Skin of body (tissue), 1 donor: ENCODE measurements at regions not wholly inside any gene's neighbourhood (a gene's known extent, or its start where the extent isn't known, plus 50 kb on each side); places are given as distances from the start of the nearest gene placed in this dataset.
"Not testable (repeated sequence)": the region's sequence is repeated elsewhere in the genome, so short reads cannot be mapped to it uniquely, and the experiment has no call there.

Source experiments
- DNase-seq: peaks from one replicate; lab custom pipeline; 2025; lab: John Stamatoyannopoulos, UW

DNA sequence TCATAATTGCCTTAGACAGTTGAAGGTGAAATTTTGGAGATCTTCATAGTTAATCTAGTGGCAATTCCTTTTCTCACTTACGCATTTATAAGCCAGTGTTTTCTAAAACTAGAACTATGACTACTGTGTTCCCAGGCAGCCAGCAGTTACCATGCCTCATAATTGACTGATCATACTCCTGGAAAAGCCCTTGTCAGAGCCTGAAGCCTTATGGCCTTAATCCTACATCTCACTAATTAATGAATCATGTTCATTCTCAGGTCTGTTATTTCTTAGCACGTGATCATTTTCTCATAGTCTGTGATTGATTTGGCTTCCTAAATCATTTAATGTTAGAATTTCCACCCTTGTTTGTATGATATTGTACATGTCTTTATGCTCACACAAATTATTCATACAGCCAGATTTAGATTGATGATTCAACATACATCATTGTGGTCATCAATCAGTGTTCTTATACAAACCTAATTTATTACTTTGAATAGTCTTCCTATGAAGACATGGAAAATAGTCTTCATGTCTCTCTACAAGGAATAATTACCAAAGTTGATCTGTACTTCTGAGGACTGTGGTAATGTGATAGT is 132.6 kb upstream of the ASCC3 start:
- no peak for DNase-seq

DNA sequence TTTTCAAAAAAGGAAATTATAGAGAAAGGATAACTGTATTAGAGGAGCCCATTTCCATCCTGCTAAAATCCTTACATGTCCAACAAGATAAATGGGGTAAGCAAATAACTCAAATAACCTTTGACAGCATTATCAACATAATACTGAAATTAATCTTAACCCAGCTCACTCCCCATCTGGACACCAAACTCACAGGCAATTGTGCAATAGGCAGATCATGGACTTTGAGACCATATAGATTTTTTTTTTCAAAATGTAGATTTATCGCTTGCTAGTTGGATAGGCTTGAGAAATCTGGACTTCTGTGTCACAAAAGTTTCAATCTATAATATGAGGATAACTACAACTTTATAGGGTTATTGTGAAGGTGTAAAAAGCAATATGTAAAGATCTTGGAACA is 134.4 kb upstream of the ASCC3 start:
- no peak for DNase-seq

DNA sequence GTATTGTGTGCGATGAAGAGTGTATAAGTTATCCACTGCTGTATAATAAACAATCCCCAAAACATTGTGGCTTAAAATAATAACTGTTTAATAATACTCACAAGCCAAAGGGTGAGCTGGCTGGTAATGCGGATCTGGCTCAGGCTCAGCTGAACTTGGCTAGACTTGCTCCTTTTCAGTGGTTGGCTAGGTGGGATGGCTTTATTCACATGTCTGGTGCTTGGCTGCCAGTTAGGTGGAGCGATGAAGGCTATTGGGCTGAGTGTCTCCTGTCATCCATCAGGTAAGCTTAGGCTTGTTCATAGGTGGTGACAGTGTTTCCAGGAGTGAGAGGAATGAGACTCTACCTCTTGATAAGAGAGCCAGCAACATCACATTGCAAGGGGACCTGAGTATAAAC is 135.0 kb upstream of the ASCC3 start:
- no peak for DNase-seq

DNA sequence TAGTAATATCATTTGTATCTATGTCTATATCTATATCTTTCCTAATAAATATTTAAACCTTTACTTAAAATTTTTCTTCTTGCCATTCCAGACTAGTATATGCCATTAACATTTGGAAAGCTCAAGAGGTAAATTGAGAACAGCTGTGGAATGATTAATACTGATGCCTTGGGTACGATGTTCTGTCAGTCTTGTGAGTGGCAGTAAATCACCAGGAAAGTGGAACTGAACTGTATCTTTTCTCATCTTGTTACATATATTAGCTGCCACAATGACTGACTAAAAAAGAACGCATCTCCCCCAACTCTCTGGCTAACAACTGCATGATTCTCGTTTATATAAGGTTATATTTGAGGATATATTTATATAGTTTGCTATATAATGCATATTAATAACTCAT is 137.0 kb upstream of the ASCC3 start:
- DNase-seq, result no peak

DNA sequence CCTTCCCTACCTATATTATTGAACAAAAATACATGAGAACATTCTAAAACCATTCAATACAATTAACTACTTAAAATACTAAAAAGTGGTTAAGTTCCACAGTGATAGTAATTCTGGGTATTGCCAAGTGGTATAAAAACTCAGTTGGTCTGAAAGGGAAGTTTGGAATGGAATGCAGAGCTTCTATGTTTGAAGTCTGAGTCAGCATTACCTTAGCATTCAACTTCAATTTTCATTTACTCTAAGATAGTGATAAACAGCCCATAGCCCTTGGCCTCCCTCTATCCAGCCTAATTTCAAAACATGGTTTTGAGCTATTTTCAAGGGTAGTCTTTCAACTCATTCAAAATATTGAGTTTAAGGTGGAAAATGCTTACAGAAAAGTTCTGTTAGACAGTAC is 140.4 kb upstream of the ASCC3 start:
- no peak for DNase-seq

DNA sequence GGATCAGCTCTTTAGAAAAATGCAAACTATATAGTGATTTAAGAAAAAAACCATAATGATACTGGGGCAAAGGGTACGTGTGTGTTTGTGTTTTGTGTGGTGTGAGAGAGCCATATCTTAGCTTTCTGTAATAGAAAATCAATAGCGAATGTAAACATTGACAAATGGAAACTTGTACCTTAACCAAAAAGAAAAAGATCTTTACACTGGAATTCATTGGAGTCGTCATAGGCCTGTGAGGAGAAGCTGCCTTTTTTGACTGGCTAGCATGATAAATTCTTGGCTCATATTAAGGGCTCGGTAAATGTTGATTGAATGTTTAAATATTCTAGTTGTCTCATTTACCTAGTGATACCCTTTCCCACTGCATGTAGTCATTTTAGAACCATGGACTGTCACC is 161.8 kb upstream of the ASCC3 start:
- DNase-seq, result no peak

DNA sequence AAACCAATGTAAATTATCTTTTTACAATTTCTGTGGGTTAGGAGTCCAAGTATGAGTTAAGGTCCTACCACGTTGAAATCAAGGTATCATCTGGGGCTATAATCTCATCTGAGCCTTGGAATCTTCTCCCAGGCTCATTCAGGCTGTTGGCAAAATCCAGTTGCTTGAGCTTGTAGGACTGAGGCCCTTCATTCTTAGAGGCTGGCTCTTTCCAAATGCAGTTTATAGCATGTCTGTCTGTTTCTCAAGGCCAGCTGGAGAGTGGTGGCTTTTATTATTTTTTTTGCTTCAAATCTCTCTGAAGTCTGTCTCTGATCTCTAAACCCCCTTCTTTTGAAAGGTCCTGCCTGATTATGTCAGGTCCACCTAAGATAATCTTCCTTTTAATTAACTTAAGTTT is 177.2 kb upstream of the ASCC3 start:
- no peak for DNase-seq

DNA sequence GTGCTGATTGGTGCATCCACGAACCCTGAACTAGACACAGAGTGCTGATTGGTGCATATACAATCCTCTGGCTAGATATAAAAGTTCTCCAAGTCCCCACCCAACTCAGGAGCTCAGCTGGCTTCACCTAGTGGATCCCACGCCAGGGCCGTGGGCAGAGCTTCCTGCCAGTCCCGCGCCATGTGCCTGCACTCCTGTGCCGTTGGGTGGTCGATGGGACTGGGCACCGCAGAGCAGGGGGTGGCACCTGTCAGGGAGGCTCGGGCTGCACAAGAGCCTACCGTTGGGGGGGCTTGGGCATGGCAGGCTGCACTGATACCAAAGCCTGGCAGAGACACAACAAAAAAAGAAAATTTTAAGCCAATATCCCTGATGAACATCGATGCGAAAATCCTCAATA is 185.4 kb upstream of the ASCC3 start:
- no peak for DNase-seq

DNA sequence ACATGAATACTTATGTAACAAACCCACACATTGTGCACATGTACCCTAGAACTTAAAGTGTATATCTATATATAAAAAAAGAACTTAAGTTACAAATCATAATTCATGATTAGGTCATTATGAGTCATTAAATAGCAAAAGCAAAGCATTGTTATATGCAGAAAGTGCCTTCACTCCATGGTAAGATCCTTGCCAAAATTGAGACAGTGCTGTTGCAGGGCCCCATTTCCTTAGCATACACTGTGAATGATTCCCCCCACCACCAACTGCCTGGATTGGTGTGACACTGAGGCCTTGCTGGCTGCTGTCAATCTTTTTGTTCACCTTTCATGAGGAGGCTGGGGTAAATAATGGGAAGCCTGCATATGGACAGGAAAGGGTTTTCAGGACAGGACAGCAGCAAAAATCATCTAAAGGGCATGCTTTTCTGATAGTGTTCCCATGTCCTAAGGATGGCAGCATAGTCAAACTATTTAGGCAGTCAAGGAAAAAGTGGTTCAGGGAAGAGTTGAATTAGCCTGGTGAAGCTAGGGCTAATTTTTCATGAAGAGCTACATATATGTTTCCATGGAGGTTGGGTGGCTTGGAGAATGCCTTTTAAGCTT is 188.2 kb upstream of the ASCC3 start:
- no peak for DNase-seq

DNA sequence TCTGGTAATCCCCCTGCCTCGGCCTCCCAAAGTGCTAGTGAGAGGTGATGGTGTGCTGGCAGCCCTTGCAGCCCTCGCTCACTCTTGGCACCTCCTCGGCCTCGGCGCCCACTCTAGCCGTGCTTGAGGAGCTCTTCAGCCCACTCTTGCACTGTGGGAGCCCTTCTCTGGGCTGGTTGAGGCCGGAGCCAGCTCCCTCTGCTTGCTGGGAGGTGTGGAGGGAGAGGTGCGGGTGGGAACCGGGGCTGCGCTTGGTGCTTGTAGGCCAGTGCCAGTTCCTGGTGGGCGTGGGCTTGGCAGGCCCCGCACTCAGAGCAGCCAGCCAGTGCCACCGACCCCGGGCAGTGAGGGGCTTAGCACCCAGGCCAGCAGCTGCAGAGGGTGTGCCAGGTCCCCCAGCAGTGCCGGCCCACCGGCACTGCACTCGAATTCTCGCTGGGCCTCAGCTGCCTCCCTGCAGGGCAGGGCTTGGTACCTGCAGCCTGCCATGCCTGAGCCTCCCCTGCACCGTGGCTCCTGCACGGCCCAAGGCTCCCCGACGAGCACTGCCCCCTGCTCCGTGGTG is 189.0 kb upstream of the ASCC3 start:
- DNase-seq, result no peak

DNA sequence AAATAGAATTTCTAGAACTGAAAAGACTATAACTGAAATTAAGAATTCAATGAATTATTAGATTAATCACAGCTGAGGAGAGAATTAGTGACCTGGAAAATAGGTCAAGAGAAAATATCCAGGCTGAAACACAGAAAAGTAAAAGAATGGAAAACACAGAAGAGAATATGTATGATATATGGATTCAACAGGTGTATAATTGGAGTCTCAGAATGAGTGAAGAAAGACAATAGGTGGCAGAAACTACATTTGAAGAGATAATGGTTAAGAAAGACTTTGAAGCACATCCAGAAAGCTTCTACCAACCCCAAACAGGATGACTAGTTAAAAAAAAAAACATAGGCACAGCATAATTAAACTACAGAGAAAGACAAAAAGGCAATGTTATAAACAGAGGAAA is 196.2 kb upstream of the ASCC3 start:
- DNase-seq, result no peak

DNA sequence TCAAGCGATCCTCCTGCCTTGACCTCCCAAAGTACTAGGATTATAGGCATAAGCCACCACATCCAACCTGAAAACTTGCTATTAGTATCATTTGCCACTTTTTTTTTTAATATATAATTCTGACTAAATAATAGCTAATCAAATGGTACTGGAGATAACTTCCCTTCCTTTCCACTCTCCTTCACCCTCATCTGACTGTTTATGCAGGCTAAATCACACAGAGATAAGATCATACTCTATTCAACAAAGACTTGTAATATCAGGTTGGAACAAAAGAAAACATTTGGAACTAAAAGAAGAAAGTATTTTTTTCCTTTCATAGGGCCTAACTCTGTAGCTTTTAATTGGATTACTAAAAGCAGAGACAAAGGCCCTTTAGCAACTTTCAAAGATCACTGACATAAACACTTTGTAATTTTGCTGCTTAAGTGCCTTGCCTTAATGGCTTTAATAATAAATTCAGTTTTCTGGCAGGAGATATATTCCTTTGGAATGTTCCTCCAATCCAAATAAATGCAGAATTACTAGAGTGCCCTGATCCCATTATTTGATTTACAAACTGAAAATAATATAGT is 198.7 kb upstream of the ASCC3 start:
- no peak for DNase-seq

DNA sequence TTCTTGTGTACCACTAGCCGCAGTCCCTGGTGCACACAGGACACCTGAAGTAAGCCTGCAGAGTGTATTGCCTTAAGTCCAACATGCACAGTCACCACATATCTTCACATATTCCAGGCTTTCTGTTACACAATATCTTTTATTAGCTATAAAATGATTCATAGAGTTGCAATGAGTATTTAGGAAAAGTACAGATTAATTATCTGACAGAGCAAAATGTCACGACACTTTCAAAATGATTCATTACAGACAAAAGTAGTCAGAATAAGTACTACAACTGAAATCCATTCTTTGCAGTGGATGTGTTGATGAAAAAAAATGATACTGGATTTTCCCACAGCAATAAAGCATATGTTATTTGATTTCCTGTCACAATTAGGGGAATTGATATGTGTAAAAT is 199.5 kb upstream of the ASCC3 start:
- no peak for DNase-seq

DNA sequence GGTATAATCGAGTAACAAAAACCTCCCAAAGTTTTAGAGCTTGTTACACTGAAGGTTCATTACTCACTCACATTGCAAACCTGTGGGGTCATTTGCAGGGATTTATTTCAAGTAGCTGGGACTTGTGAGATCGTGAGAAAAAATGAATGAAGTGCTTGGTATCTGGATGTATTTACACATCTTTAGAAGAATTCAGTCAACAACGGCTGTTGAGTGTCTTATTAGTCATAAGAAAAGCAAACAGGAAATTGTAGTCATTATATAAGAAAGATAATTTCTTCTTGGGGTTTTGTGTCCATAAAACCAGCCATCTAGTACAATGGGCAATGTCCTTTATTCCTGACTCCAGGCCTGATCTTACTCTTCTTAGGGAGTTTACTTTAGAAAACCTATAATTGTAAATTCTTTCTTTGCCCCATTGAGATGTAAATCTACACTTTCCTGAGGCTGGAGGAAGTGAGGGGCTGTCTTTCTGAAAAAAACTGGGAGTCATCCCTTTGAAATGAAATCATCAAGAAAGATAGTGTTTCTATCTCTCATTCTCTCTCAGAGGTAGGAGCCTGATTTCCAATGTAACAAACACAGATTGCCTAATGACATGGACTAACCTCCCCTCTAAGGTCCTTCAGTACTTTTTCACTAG is 202.5 kb upstream of the ASCC3 start:
- DNase-seq, result no peak

DNA sequence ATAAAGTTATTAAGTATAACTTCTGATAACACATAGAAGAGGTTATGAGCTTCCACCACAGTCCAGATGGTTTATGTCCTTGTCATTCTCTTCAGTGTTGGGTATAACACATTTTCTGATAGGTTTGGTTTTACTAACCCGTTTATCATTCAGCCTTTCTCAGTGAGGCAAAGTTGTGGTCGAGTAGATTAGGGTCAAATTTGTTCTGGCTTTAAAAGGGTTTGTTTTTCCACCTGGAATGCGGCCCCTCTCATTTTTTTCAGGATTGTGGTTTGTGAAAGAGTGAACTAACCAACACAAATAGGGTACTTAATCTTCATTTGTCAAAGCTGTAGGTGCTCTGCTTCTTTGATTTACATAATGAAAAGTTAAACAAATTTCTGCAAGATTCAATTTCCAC is 204.2 kb upstream of the ASCC3 start:
- DNase-seq, result no peak

DNA sequence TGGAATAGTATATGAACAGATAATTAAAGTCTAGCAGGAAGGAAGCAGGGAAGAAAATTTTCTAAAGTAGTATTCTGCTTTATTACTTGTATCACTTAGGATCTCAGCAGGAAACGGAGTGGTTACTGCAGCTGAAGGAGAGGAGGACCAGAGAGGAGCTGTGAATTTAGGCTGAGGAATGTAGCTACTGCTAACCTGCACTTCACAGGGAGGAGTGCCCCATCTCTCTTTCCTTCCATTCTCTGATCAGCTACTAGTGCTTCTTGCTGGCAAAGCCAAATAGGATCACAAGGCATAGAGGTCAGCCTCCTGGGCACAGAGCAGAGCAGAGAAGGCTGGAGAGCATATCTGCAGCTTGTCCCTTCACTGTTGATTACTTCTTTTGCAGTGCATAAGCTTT is 205.3 kb upstream of the ASCC3 start:
- no peak for DNase-seq

DNA sequence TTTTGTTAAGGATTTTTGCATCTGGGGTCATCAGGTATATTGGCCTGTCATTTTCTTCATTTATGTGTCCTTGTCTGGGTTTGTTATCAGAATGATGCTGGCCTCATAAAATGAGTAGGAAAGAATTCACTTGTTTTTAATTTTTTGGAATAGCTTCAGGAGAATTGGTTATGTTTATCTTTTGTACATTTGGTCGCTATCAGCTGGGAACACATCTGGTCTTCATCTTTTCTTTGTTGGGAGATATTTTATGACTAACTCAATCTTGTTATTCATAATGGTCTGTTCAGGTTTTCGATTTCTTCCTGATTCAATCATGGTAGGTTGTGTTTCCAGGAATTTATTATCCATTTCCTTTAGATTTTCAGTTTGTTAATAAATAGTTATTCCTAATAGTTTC is 207.5 kb upstream of the ASCC3 start:
- DNase-seq, result no peak

DNA sequence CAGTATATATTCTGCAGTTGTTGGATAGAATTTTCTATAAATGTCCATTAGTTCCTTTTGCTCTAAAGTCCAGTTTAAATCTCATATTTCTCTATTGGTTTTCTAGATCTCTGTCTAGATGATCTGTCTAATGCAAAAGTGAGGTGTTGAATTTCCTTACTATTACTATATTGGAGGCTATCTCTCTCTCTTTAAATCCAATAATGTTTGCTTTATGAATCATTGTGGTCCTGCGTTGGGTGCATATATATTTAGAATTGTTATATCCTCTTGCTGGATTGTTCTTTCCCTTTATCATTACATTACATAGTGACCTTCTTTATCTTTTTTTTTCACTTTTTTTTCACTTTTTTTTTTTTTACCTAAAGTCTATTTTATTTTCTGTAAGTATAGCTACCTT is 208.5 kb upstream of the ASCC3 start:
- no peak for DNase-seq

DNA sequence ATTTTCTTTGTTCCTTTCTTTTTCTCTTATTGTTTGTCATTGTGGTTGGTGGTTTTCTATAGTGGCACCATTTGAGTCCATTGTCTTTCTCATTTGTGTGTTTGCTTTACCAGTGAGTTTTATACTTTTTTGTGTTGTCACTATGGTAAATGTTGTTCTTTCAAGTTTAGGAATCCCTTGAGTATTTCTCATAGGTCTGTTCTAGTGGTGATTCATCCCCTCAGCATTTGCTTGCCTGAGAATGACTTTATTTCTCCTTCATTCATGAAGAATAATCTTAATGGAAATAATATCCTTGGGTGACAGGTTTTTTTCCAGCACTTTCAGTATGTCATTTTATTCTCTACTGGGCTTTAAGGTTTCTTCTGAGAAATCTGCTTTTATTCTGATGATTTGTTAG is 209.2 kb upstream of the ASCC3 start:
- no peak for DNase-seq

DNA sequence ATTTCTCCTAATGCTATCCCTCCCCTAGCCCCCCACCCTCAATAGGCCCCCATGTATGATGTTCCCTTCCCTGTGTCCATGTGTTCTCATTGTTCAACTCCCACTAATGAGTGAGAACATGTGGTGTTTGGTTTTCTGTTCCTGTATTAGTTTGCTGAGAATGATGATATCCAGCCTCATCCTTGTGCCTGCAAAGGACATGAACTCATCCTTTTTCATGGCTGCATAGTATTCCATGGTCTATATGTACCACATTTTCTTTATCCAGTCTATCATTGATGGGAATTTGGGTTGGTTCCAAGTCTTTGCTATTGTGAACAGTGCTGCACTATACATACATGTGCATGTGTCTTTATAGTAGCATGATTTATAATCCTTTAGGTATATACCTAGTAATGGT is 217.5 kb upstream of the ASCC3 start:
- not testable (repeated sequence) for DNase-seq

DNA sequence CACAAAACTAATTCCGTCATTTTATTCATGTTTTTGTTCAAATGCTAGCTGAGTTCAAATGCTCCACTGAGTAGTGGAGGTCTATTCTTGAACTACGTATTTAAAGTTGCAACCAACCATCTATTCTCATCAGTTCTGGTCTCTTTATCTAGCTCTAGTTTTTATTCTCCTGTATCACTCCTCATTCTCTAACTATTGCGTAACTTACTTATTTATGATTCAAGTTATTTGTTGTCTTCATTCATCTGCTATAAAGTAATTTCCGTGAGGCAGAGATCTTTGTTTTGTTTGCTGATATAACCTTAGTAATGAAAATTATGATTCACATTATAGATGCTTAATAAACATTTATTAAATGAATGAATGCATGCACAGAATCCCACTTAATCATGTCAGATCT is 221.6 kb upstream of the ASCC3 start:
- DNase-seq, result no peak

DNA sequence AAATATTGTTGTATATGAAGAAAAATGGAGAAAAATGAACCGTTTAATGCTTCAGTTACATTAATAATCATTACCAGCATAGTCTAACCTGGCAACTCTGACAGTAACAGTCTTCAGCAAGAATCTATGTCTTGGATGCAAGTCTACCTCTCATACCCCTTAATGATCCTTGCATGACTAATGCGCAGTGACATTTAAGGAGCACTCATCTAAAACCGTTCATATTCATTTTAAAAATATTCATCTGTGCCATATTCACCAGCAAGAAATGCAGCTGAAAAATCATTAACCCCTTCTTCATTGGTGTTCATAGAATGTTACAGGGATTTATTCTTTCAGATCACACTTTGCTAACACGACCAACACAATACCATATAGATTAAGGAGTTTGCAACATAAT is 227.2 kb upstream of the ASCC3 start:
- no peak for DNase-seq

DNA sequence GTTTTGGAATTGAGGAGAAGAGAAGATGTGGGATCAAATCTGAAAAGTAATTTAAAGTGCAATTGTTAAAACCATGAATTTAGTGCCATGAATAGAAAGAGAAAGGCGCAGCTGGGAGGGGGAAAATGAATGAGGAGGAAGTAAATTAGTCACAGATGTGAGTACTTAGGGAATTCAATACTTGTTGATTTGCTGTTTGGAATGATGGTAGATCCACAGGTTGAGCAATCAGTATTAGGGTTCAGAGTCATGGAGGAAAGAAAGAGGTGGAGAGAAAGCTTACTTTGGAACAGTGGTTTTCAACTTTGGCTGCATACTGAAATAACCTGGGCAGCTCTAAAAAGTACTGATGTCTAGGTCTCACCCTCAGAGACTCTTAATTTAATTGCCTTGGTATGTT is 229.7 kb upstream of the ASCC3 start:
- no peak for DNase-seq
